Osteocyte (in vitro differentiated cells): ENCODE measurements at regions not wholly inside any gene's neighbourhood (a gene's known extent, or its start where the extent isn't known, plus 50 kb on each side); places are given as distances from the start of the nearest gene placed in this dataset.
A peak's percentile ranks its signal among the peaks of the same experiment; 100 is the strongest.

Experiments
- DNase-seq: peaks from one replicate; pipeline ENCODE4 v3.0.0; 2021; ENCODE audit warnings: mixed read lengths; ENCODE audit not compliant: unreplicated experiment; ENCODE audit errors: extremely low spot score
- H3K27ac Mint-ChIP-seq: one replicate; pipeline ENCODE4 v1.8.0; 2021; ENCODE audit warnings: mild to moderate bottlenecking, mixed read lengths; ENCODE audit not compliant: unreplicated experiment
- H3K27me3 Mint-ChIP-seq: one replicate; pipeline ENCODE4 v1.8.0; 2021; ENCODE audit warnings: mixed read lengths; ENCODE audit not compliant: unreplicated experiment
- H3K36me3 Mint-ChIP-seq: one replicate; pipeline ENCODE4 v1.8.0; 2021; ENCODE audit warnings: mixed read lengths; ENCODE audit not compliant: unreplicated experiment
- H3K4me1 Mint-ChIP-seq: one replicate; pipeline ENCODE4 v1.8.0; 2021; ENCODE audit warnings: mixed read lengths; ENCODE audit not compliant: unreplicated experiment
- H3K4me3 Mint-ChIP-seq: one replicate; pipeline ENCODE4 v1.8.0; 2021; ENCODE audit warnings: mild to moderate bottlenecking, moderate library complexity, mixed read lengths; ENCODE audit not compliant: unreplicated experiment
- H3K9me3 Mint-ChIP-seq: one replicate; pipeline ENCODE4 v1.8.0; 2021; ENCODE audit warnings: mixed read lengths; ENCODE audit not compliant: unreplicated experiment
- TF ChIP-seq, protein P1 (sequence below): fragments of 200-600 bp; sonication (generic); IDR thresholded peaks from 2 replicates; pipeline ENCODE4 v1.5.0; 2021; ENCODE audit warnings: antibody characterized with exemption, mild to moderate bottlenecking, moderate library complexity

DNA sequence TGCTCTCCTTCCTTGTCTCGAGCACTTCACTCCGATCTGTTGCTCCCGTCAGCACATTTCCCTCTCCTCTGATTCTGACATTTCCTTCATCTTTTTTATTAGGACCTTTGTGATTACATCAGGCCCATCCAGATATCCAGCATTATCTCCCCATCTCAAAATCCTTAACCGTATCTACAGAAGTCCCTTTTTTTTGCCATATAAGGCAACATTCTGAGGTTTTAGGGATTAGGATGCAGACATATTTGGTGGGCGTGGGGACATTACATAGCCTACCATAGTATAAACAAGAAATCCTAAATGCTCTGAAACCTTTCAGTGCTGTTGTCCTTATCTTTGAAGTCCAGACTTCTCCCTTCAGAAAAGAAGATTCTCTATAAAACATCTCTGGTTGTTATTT, 505.0 kb upstream of the PITX2 start:
- H3K9me3 Mint-ChIP-seq, result no peaks in the 10 kb centered on the region
- no peak overlapping the region for H3K4me3 Mint-ChIP-seq
- no peak overlapping the region for H3K27ac Mint-ChIP-seq
- H3K36me3 Mint-ChIP-seq, result no peaks in the 10 kb centered on the region
- H3K4me1 Mint-ChIP-seq, result no peaks in the 10 kb centered on the region
- no peak for DNase-seq
- H3K27me3 Mint-ChIP-seq, result no peaks in the 10 kb centered on the region
- TF ChIP-seq, protein P1, sequence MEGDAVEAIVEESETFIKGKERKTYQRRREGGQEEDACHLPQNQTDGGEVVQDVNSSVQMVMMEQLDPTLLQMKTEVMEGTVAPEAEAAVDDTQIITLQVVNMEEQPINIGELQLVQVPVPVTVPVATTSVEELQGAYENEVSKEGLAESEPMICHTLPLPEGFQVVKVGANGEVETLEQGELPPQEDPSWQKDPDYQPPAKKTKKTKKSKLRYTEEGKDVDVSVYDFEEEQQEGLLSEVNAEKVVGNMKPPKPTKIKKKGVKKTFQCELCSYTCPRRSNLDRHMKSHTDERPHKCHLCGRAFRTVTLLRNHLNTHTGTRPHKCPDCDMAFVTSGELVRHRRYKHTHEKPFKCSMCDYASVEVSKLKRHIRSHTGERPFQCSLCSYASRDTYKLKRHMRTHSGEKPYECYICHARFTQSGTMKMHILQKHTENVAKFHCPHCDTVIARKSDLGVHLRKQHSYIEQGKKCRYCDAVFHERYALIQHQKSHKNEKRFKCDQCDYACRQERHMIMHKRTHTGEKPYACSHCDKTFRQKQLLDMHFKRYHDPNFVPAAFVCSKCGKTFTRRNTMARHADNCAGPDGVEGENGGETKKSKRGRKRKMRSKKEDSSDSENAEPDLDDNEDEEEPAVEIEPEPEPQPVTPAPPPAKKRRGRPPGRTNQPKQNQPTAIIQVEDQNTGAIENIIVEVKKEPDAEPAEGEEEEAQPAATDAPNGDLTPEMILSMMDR, result no peak

DNA sequence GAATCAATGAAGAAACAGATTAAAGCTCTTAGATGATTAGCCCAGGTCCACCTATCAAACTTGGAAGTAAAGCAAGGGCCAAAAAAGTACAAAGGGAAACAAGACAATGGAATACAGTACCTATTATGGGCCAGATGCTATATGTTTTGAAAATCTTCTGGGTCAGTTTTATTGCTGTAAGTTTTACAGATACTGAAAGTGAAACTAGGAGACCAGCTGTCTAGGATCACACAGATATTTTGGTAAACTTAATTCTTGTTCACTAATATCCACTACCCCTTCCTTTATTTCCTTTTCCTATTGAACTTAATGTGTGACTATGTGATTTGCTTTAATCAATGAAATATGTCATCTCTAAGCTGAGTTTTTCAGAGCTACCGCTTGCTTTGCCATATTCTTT, 505.4 kb upstream of the PITX2 start:
- H3K27me3 Mint-ChIP-seq, result no peaks in the 10 kb centered on the region
- H3K27ac Mint-ChIP-seq, result no peak overlapping the region
- no peaks in the 10 kb centered on the region for H3K36me3 Mint-ChIP-seq
- no peaks in the 10 kb centered on the region for H3K4me1 Mint-ChIP-seq
- TF ChIP-seq, protein P1, result no peak
- H3K9me3 Mint-ChIP-seq, result no peaks in the 10 kb centered on the region
- no peak for DNase-seq
- H3K4me3 Mint-ChIP-seq, result no peak overlapping the region

DNA sequence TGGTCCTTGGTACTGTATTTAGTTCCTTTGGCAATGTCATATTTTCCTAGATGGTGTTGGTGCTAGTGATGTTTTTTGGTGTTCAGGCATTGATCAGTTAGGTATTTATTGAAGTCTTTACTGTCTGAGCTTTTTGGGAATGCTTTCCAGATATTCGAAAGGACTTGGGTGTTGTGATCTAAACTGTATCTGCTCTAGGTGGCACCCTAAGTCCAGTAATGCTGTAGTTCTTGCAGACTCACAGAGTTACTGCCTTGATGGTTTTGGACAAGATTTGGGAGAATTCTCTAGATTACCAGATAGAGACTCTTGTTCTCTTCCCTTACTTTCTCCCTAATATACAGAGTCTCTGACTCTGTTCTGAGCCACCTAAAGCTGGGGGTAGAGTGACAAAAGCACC, 513.6 kb upstream of the PITX2 start:
- Mint-ChIP-seq H3K36me3 (no peaks in the 10 kb centered on the region), H3K27me3 (peaks cover 3% of the 10 kb centered on the region), H3K27ac (no peak overlapping the region), H3K4me3 (no peak overlapping the region), H3K4me1 (no peaks in the 10 kb centered on the region), H3K9me3 (no peaks in the 10 kb centered on the region)
- no peak for DNase-seq
- TF ChIP-seq, protein P1, result peak; percentile 48

DNA sequence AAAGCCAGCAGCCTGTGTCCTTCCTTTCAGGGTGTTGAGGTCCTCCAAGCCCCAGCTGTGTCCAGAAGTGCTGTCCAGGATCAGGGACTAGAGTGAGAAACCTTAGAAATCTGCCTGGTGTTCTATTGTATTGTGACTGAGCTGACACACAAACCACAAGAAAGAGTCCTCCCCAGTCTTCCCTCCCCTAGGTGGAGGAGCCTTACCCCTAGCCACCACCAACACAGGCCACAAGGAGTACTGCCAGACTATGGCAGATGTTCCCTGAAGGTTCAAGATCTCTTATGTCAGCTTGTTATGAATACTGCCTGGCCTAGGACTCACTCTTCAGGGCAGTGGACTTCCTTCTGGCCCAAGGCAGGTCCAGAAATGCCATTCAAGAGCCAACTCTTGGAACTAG, 514.1 kb upstream of the PITX2 start:
- TF ChIP-seq, protein P1, result no peak
- H3K36me3 Mint-ChIP-seq, result no peaks in the 10 kb centered on the region
- no peak overlapping the region for H3K27ac Mint-ChIP-seq
- DNase-seq, result no peak
- H3K27me3 Mint-ChIP-seq, result peaks cover 3% of the 10 kb centered on the region
- no peaks in the 10 kb centered on the region for H3K9me3 Mint-ChIP-seq
- H3K4me1 Mint-ChIP-seq, result no peaks in the 10 kb centered on the region
- no peak overlapping the region for H3K4me3 Mint-ChIP-seq

DNA sequence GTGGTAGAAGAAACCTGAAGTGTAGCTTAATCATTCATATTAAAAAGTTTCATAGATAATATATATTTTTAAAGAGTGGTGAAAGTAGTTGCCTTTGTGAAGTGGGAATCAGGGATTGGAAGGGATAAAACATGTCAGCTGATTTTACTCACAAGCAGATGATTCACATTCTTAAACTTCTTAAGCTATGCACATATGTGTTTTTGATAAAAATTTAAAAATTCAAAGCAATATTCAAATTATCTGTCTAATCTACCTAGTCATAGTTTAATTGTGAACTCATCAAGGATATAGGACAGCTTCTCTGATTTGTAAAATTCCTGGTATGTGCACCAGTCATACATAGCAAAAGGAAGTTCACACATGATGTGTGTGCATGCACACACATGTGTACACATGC, 520.6 kb upstream of the PITX2 start:
- no peak overlapping the region for H3K27ac Mint-ChIP-seq
- TF ChIP-seq, protein P1, result no peak
- DNase-seq, result no peak
- no peaks in the 10 kb centered on the region for H3K4me1 Mint-ChIP-seq
- H3K4me3 Mint-ChIP-seq, result no peak overlapping the region
- H3K36me3 Mint-ChIP-seq, result no peaks in the 10 kb centered on the region
- no peaks in the 10 kb centered on the region for H3K27me3 Mint-ChIP-seq
- peaks cover under 1% of the 10 kb centered on the region for H3K9me3 Mint-ChIP-seq
